A204.1 (cell line): ENCODE measurements at regions not wholly inside any gene's neighbourhood (a gene's known extent, or its start where the extent isn't known, plus 50 kb on each side); places are given as distances from the start of the nearest gene placed in this dataset.
A peak's percentile ranks its signal among the peaks of the same experiment; 100 is the strongest.
"Not testable (repeated sequence)": the region's sequence is repeated elsewhere in the genome, so short reads cannot be mapped to it uniquely, and the experiment has no call there.

Experiments used
- FAIRE-seq: peaks from 2 replicates; lab custom pipeline; 2012; peaks lifted over from hg19 to GRCh38; lab: Jason Lieb, UNC

DNA sequence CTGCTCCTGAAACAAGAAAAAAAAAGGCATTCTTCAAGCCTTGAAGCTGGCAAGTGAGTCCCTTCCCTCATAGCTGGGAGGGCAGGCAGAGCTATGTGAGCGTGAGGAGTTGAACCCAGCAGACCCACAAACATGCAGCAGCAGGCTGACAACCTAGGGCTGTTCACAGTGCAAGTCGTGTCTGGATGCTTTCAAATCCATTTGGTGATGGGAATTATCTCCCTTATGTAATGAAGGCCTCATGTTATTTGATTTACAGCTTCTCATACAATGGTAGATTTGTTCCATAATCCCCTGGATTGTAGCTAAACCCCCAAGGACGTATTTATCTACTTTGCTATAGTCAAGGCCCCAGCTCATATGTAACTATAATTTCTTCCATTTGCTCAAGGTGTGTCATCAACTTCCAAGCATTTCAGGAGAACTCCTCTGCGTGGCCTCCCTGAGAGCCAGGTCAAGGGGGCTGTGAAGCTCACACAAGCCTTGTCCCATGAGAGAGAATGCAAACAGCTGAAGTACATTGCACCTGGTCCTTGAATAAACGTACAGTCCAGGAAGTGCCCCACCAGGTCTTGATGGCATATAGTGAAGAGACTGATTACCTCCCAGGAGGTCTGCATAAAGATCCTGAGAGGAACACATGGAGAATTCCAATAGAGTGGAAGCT lies 124.8 kb upstream of the SLC1A3 start:
- FAIRE-seq = no peak

DNA sequence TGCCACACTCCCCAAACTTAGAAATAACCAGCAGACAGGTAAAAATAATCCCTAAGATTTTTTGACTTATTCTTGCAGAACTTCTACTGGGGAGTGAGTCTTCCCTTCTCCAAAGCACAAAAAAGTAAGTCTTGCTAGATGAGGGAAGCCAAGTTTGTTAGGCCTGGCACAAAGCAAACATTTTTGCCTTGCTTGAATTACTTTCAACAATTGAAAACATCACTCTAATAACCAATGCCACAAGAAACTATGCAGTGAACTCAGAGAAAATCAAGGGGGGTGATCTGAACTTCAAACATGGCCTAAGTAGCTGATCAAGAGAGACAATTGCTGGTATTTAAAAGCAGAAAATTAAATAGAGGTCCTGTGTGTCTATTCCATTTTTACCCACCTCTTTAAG lies 123.6 kb upstream of the SLC1A3 start:
- no peak for FAIRE-seq

DNA sequence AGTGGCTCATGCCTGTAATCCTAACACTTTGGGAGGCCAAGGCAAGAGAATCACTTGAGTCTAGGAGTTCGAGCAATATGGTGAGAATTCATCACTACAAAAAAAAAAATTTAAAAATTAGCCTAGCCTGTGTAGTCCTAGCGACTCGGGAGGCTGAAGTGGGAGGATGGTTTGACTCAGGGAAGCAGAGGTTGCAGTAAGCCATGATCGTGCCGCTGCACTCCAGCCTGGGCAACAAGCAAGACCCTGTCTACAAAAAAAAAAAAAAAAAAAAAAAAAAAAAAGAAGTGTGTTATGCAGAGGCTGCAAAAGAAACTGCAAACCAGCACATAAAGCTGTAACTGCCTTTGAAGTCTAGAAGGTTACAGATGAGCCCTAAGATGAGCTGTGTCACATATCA lies 116.9 kb upstream of the SLC1A3 start:
- no peak for FAIRE-seq

DNA sequence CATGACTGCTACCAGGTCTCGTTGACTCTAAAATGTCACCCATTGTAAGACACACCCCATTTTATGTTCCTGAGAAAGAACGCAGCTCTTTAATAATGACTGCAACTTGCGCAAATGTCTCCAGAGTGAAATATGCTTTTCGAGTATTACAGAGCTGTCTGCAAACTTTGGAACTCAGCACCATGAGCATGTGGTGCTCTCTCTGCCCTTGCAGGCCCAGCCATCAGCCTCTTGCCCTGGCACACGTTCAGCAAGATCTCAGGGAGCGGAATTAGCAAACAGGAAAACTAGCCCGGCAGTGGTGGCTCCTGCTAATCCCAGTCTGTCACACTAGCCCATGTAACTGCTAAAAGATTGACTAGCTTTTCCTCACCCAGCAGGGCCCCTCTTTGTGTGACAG lies 114.5 kb upstream of the SLC1A3 start:
- FAIRE-seq = no peak

DNA sequence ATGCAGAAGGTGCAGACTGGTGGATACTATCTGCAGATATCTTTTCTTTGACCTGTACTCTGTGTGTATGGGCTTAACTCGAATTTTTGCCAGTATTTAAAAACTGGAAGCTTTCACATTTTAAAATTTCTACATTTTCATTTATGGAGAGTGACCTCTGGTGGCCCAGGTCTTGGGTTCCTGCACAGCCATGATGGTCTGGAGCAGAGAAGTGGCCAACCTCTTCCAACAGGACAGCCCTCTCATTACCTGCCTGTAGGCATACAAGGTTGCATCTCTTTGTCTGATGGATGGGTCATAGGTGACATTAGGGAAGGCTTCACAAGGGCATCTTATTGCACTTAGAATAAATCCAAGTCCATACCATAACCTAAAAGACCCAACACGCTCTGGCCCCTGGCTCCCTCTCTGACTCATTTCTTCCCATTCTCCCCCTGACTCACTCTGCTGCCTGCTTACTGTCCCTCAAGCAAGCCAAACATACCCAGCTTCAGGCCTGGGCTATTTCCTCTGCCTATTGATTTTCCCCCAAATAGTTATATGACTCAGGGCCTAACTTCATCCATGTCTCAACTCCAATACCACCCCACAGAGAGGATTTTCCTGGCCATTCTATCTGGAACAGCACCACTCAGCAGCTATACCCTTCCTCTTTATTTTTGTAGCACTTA lies 113.3 kb upstream of the SLC1A3 start:
- FAIRE-seq = no peak

DNA sequence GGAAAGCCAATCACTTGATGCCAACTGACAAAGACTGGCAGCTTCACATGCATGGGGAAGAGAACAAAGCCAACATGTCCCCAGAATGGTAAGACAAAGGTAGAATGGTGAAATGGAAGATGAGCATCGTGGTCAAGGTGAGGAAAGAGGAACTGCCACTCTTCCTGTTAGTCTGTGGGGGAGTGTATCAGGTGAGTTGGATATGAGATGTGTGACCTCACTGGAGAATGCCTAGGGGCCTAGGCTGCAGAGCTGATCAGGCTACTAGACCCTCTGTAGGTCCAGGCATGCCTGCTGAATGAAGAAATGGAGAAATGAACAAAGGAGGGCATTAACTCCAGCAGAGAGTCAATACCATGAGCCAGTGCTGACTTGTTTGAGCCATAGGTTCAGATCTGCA lies 112.4 kb upstream of the SLC1A3 start:
- no peak for FAIRE-seq

DNA sequence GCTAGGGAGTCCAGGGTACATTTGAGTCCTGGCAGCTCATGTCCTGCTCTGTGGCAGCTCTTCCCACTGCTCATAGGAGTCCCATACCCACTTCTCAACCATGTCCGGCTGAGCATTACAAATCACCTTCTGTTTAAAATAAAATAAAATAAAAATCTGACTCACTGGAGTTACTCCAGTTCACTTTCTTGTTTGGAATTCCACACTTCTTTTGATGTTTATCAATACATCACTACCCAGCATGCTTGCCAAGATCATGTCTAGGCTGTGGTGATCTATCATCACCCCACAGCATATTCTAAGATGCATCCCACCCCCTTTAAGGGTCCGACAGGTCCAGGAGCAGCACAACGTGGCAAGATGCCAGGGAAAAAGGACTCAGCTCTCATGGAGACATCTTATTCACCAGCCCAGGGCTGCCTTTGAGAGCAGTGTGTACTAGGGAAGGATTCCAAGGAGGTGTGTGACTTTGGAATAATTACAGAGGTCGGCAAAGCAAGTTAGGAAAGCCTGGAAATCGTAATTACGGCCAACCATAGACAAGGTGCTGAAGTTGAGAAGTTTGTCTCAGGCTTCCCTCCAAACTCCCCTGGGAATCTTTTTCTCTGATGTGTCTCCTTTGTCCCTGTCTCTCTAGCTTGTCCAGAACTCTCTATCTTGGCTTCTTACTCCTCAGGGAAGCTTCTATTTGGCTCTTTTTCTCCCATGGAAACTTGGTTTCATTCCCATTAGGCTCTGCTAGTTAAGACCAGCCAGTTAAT lies 111.4 kb upstream of the SLC1A3 start:
- FAIRE-seq = no peak

DNA sequence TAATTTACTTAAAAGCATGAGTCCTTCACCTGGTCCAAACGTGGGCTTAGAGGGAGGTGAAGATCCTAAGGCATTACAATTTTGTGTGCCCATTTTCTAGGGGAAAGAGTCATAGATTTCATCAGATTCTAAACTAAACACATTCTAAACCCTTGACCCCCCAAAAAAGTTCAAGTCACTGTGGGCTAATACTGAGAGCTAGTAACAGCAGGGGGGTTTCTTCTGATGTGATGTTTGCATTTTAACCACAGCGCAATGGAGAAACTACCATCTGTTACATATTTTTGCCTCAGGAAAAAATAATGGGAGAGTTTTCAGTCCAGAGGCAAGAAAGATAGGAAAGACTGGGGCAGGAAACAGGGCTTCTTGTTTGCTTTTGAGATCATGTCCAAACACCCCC lies 110.8 kb upstream of the SLC1A3 start:
- no peak for FAIRE-seq

DNA sequence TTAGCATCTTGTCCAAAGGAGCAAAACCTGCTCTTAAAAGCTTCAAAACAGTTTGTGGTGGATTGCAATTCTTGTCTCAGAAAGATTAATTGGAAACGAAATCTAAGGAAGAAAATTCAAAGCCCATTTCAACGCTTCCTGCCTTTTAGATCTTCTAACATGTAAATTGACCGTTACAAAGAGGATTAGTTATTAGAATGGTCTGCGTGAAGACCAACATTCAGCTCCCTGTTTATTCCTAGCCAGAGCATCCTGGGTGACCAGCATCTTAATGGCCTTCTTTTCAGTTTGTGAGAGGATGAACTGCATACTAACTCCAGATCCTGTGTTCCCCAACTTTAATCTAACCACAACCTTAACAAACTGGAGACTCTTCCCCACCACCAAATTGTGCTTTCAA lies 109.9 kb upstream of the SLC1A3 start:
- no peak for FAIRE-seq

DNA sequence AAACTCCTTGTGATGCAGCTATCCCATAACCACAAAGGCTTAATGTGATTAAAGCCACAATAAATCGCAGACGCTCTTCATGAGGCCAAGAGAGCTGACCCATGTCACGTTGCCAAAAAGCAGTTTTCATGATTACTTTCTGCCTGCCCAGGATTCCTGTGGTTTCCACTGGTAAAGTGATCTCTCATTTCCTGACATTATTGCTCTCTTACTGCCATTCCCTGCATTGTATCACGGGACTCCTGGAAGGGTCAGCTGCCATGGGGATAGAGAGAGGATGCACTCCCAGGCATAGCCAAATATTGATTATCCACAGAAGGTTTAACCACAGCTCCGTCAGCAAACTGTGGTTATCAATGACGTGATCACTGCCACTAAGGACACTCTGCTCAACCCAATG lies 103.8 kb upstream of the SLC1A3 start:
- no peak for FAIRE-seq

DNA sequence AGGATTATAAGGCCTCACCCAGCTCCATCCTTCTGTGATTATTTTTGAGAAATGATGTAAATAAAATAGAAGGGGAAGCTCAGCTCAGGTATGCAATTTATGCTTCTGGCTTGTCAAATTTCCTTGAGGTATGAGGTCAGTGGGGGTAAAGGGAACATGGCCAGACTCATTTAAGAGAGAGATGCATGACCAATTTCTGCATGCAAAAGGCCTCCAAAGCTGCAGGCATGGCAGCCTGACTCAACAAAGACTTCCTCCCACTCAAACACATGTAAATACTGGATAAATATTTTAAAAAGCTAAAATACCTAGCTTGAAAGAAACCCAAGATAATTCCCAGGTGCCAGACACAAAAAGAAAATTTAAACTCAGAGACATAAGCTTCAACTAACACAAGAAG lies 101.4 kb upstream of the SLC1A3 start:
- no peak for FAIRE-seq

DNA sequence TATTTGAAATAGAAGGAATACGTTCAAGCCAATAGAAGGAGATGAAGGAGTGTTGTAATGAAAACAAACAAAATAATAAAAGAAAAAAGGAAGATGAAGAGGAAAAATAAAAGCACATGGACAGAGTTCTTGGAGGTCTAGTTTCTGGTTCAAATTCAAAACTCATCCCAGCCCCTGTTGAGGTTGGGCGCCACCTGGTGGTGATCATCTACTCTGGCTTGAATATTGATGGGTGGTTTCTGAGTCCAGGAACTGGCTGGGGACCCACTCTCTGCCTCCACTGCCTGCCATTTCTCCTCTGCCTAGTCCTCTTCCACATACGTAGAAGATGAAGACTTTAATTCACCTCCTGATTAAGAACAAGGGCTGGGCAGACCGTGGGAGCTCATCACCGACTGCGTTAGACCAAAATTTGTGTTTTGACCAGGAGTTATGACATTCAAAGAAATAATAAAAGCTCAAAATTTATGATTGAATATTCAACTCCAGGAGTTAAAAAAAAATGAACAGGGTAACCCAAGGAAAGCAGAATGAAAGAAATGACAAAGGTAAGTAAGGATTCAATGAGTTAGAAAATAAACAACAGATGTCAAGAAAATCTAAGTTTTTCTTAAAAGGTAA lies 99.0 kb upstream of the SLC1A3 start:
- peak; percentile 85 for FAIRE-seq

DNA sequence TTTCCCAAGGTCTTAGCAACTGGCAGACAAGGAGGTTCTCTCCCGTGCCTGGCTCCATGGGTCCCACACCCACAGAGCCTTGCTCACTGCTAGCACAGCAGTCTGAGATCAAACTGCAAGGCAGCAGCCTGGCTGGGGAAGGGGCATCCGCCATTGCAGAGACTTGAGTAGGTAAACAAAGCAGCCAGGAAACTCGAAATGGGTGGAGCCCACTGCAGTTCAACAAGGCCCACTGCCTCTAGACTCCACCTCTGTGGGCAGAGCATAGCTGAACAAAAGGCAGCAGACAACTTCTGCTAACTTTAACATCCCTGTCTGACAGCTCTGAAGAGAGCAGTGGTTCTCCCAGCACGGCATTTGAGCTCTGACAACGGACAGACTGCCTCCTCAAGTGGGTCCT lies 98.1 kb upstream of the SLC1A3 start:
- FAIRE-seq = not testable (repeated sequence)

DNA sequence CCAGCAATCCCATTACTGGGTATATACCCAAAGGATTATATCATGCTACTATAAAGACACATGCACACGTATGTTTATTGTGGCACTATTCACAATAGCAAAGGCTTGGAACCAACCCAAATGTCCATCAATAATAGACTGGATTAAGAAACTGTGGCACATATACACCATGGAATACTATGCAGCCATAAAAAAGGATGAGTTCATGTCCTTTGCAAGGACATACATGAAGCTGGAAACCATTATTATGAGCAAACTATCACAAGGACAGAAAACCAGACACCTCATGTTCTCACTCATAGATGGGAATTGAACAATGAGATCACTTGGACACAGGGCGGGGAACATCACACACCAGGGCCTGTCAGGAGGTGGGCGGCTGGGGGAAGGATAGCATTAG lies 92.8 kb upstream of the SLC1A3 start:
- FAIRE-seq = not testable (repeated sequence)

DNA sequence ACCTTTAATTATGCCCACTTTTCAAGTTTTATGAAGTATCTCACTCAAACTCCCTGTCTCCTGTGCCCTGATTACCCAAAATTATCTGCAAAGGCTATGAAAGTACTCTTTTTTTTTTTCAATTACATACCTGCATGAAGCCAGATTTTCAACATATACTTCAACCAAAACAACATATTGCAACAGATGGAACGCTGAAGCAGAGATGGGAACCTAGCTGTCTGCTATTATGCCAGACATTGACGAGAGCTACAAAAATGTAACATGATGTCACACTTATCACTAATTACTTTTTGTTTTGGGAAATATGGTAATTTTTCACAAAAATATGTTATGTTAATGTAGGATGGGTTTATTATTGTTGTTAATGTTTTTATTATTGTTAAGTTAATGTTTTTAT lies 86.5 kb upstream of the SLC1A3 start:
- FAIRE-seq = no peak

DNA sequence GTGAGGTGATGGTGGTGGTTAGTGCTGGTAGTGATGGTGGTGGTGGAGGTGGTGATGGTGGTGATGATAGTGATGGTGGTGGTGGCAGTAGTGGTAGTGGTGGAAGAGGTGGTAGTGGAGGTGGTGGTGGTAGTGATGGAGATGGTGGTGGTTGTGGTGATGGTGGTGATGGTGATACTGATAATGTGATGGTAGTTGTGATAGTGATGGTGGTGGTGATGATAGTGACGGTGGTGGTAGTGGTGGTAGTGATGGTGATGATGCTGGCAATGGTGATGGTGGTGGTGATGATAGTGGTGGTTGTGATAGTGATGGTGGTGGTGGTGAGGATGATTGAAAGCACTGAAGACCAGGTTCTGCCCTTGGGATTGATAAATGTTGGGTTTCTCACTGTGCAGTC lies 85.2 kb upstream of the SLC1A3 start:
- FAIRE-seq = no peak

DNA sequence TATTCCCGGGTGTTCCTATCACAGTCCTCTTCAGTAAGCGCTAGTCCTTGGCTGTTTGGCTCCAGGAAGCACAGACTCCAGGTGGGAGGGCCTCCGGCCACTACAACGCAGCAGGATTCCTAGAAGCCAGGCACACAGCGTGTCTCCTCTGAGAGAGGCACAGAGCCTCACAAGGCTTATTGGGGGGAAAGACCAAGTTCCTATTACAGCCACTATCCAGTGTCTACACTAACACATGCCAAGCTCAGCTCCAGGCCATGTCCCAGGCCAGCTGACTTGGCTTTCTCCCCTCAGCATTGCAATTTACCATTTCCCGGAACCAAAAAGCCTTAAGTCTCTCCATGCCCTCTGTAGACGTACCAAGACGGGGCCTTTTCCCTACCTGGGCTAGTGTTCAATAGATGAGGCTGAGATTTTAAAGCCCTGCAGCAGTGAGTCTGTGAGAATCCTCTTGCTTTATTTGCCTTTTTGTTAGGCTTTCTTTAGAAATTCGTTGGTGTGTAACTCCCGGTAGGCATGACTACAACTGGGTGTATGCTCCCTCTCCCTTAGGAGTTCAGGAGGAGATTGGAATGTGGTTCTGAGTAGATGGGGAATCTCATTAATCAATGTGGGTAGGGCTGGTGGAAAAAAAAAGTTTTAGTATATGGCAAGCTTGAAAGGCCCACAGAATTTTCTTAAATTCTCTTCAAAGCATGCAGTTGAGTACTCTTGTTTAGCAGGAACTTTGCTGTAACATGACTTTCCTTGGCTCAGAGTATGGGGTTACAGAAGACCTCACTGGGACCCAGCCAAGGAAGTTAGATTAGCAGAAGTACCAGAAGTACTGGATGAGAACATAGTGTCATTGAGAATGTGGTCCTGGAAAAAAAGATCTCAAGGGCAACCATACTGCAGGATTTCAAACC lies 84.3 kb upstream of the SLC1A3 start:
- no peak for FAIRE-seq

DNA sequence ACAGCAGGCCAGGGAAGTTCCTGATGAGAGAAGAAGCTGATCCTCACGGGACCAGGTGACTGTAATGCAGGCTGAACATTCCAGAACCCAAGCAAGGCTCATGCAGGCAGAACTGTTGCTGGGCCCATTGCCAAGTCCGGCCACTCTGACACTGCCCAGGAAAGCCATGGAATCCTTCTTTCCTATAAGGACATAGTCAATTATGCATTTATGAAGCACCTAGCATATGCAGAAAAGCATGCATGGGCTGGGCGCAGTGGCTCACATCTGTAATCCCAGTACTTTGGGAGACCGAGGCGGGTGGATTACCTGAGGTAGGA lies 83.7 kb upstream of the SLC1A3 start:
- FAIRE-seq = no peak

DNA sequence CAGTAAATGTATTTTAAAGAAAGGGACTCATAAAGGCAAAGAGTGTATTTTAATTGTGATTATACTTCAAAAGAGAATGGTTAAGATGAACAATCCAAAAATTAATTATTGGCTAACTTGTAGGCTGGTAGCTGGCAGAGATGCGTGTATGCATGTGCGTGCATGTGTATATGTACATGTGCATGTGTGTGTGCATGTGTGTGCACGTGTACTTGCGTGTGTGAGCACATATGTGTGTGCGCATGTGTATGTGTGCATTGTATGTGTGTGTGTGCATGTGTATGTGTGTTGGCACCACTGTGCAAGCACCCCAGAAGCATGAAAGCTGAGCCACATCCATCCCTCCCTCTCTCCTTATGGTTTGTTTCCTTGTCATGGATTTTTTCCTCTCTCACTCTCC lies 83.0 kb upstream of the SLC1A3 start:
- no peak for FAIRE-seq

DNA sequence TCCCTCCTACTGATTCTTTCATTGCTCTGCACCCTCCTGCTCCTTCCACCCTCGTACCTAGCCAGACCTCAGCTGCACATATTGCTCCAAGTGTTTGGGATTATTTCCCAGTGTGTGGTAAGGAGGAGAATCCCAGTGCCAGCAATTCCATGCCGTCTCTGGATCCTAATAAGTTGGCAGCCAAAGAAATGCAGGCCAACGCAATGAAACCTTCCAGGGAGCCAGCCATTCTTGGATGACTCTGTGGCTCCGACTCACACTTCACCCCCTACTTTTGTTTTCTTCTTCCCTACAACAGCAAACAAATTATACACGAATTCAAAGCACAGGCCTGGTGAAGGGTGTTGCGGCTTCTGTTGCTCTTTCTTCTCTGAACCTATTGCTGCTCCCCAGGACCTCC lies 82.5 kb upstream of the SLC1A3 start:
- FAIRE-seq = no peak

DNA sequence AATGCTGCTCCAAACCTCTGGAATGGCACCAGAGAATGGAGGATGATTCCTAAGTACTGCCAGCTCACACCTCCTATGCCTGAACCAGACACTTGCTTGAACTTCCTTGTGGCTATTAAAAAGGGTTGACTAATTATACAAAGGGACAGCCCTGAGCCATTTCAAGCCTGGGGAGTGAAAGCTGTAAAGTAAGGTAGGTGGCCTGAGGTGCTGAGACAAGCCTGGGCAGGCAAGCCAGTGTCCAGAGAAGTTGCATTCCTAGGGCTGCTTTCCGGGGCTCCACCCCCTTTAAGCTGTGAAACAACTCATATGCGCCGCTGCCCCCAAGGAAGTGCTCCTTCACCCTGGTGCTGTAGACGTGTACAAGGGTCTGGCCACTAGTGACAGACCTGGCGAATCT lies 79.9 kb upstream of the SLC1A3 start:
- no peak for FAIRE-seq

DNA sequence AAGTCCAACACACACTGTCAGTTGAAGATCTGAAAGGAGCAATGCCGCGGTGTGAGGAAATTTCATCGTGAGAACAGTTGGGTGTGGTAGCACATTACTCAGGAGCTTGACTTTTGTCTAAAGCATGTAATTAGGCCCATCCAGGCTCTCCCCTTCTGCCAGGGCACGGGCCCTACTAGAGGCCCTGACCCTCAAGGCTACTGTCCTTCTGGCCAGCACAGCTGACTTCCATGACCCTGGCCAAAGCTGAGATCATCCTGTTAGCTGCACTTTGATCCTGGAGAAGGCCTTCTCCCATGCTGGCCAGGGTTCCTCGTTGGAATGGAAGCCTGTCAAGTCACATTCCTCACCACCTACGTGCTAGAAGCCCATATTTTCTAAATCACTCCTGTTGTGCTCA lies 77.8 kb upstream of the SLC1A3 start:
- no peak for FAIRE-seq
